Skeletal muscle satellite cell (primary cell): ENCODE measurements at regions not wholly inside any gene's neighbourhood (a gene's known extent, or its start where the extent isn't known, plus 50 kb on each side); places are given as distances from the start of the nearest gene placed in this dataset.

Experiments used
- H3K27me3 ChIP-seq: 2 replicates; pipeline ENCODE4 v1.7.0; 2013; ENCODE audit warnings: low read length; ENCODE audit not compliant: control insufficient read depth, insufficient read depth
- H3K36me3 ChIP-seq: 2 replicates; pipeline ENCODE4 v1.7.0; 2013; ENCODE audit warnings: mild to moderate bottlenecking, control low read depth, low read length; ENCODE audit not compliant: insufficient read depth
- H3K4me1 ChIP-seq: 2 replicates; pipeline ENCODE4 v1.7.0; 2013; ENCODE audit warnings: low read length; ENCODE audit not compliant: control insufficient read depth, insufficient read depth
- H3K4me2 ChIP-seq: 2 replicates; pipeline ENCODE4 v1.7.0; 2013; ENCODE audit warnings: mild to moderate bottlenecking, low read length
- H3K4me3 ChIP-seq: 2 replicates; pipeline ENCODE4 v1.7.0; 2013; ENCODE audit warnings: low read length
- H3K9ac ChIP-seq: 2 replicates; pipeline ENCODE4 v1.7.0; 2013; ENCODE audit warnings: mild to moderate bottlenecking, low read depth, low read length, moderate library complexity
- H3K9me3 ChIP-seq: replicated peaks from 2 replicates; pipeline ENCODE4 v1.7.0; 2013; ENCODE audit warnings: mild to moderate bottlenecking, control low read depth, low read length

DNA sequence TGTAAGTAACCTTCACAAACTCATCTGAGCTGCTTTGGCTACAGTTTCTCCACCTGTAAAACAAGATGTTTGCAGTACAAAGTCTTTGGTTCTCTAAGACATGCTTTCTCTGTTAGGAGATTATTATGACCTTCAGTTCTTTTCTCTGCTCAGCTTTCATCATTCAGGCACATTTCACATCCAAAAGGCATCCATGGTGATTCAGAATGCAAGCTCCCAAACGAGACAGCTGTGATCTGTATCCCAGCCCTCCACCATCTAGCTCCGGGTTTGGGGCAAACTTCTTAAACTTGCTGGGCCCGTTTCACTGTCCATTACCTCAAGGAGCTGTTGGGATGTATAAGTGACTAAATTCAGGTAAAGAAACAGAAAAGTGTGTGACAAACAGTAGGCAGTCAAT is 95.8 kb upstream of the COL1A2 start:
- Histone ChIP-seq H3K4me2 (peak overlapping the region; percentile 37), H3K9ac (peak overlapping the region; percentile 80), H3K4me1 (peaks cover 80% of the 10 kb centered on the region), H3K9me3 (no peaks in the 10 kb centered on the region), H3K4me3 (peak overlapping the region; percentile 20), H3K36me3 (no peaks in the 10 kb centered on the region), H3K27me3 (no peaks in the 10 kb centered on the region)

DNA sequence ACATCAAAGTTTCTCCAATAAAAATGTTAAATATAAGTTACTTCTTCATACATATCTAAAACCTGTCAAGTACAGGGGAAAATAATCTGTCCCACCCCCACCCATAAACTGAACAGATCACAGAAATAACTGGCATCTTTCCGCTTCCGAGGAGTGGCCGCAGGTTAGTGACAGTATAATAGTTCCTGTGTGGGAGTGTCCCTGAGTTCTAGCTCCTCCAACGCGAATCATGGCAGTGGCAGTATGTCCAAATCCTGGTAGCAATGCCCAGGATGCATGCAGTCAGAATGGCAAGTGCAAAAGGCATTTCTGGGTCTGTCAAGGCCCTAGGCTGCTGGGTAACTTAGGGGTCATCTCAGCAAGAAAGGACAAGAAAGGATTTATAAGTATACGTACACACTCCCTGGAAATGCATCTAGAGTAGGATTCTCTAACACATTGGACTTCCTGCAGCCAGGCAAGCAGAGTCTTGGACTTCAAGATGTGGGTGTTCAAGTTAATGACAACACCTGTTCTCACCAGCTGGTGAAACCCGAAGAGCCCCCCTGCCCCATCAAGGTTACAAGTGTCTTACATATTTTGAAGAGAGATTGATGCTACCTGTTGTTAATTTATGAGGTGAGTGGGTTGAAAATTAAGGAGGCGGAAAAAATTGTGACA is 94.4 kb upstream of the COL1A2 start:
- Histone ChIP-seq H3K9me3 (no peaks in the 10 kb centered on the region), H3K9ac (peak overlapping the region; percentile 37), H3K27me3 (no peaks in the 10 kb centered on the region), H3K4me3 (peak overlapping the region; percentile 20), H3K4me2 (peak overlapping the region; percentile 63), H3K36me3 (no peaks in the 10 kb centered on the region), H3K4me1 (peaks cover 85% of the 10 kb centered on the region)

DNA sequence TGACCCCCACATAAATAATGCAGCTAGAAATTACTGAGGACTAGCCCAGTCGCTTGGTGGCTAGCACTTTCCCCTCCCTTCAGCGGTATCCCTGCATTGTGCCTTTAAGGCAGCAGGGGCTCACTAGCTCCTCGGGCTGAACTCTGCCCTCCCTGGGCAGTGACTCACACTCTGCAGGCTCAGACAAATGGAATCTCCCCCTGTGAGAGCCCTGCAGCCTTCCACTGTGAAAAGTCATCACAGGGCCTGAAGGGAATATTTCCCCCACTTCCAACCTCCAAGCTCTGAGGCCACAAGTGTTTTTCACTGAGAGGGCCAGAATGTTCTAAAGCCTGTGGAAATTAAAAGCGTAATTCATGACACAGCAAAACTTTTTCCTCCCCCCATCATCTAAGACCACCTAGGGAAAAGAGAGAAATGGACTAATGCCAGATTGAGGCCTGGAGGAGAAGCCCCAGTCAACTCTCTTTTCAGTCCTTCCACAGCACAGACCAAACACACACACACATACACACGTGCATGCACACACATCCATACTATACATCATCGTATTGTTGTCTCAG is 93.6 kb upstream of the COL1A2 start:
- peak overlapping the region; percentile 72 for H3K9ac ChIP-seq
- peak overlapping the region; percentile 68 for H3K4me2 ChIP-seq

GRCh38 chr7:94303118-94303517 is 91.6 kb upstream of the COL1A2 start:
- H3K4me2 ChIP-seq: peak overlapping the region; percentile 57
- H3K36me3 ChIP-seq: no peaks in the 10 kb centered on the region
- H3K4me3 ChIP-seq: no peak overlapping the region
- H3K9me3 ChIP-seq: no peaks in the 10 kb centered on the region
- peaks cover 62% of the 10 kb centered on the region for H3K4me1 ChIP-seq
- H3K27me3 ChIP-seq: no peaks in the 10 kb centered on the region
- peak overlapping the region; percentile 35 for H3K9ac ChIP-seq

More for the DNA sequence above, 93.6 kb upstream of the COL1A2 start:
- Histone ChIP-seq H3K9me3 (no peaks in the 10 kb centered on the region), H3K36me3 (no peaks in the 10 kb centered on the region), H3K4me3 (peak overlapping the region; percentile 22), H3K27me3 (no peaks in the 10 kb centered on the region), H3K4me1 (peaks cover 82% of the 10 kb centered on the region)

- peak overlapping the region; percentile 57 for H3K4me2 ChIP-seq
- H3K27me3 ChIP-seq: no peaks in the 10 kb centered on the region
- no peak overlapping the region for H3K4me3 ChIP-seq
- H3K9ac ChIP-seq: peak overlapping the region; percentile 35
- H3K4me1 ChIP-seq: peaks cover 56% of the 10 kb centered on the region
- no peaks in the 10 kb centered on the region for H3K36me3 ChIP-seq
- H3K9me3 ChIP-seq: no peaks in the 10 kb centered on the region
Measured at GRCh38 chr7:94303695-94304094, 91.0 kb upstream of the COL1A2 start.

DNA sequence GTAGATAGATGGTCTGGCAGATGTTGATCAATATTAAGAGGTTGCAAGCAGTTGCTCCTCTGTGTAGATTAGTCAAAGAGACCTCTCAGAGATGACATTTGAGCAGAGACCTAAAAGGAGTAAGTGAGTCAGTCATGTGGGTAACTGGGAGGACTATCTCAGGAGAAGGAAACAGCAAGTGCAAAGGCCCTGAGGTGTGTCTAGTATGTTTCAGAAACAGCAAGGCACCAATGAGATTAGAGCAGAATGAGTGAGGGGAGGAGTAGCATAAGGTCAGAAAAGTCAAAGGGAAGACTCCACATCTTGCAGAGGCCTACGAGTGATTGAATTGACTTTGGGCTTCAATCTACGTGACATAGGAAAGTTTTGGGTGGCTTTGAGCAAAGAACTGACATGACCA is 89.8 kb upstream of the COL1A2 start:
- Histone ChIP-seq H3K4me1 (peaks cover 44% of the 10 kb centered on the region), H3K27me3 (no peaks in the 10 kb centered on the region), H3K4me2 (no peak overlapping the region), H3K9me3 (no peaks in the 10 kb centered on the region), H3K36me3 (no peaks in the 10 kb centered on the region), H3K4me3 (no peak overlapping the region), H3K9ac (no peak overlapping the region)

DNA sequence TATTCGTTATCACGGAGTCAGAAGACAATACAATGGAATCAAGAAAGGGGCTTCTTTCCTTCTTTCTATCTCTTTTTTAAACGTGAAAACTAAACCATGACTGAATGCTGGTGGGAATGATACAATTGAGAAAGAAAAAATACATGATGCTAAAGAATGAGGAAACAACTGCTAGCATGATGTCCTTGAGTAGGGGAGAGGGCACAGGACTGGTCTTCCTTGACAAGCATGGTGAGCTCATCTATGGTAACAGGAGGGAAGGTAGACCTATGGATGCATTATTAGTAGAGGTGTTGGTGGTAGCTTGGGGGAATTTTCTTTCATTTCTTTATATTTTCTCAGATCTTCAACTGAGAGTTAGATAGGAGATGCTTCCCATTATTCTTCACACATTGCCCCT is 88.9 kb upstream of the COL1A2 start:
- Histone ChIP-seq H3K36me3 (no peaks in the 10 kb centered on the region), H3K4me1 (peaks cover 35% of the 10 kb centered on the region), H3K4me2 (no peak overlapping the region), H3K27me3 (no peaks in the 10 kb centered on the region), H3K9me3 (no peaks in the 10 kb centered on the region), H3K4me3 (no peak overlapping the region), H3K9ac (no peak overlapping the region)

GRCh38 chr7:94307399-94308048 is 87.2 kb upstream of the COL1A2 start:
- H3K36me3 ChIP-seq: no peaks in the 10 kb centered on the region
- no peak overlapping the region for H3K4me2 ChIP-seq
- H3K4me3 ChIP-seq: no peak overlapping the region
- peaks cover 19% of the 10 kb centered on the region for H3K4me1 ChIP-seq
- H3K27me3 ChIP-seq: no peaks in the 10 kb centered on the region
- H3K9ac ChIP-seq: no peak overlapping the region
- no peaks in the 10 kb centered on the region for H3K9me3 ChIP-seq

- no peak overlapping the region for H3K4me3 ChIP-seq
- H3K27me3 ChIP-seq: no peaks in the 10 kb centered on the region
- no peak overlapping the region for H3K9ac ChIP-seq
- no peaks in the 10 kb centered on the region for H3K36me3 ChIP-seq
- H3K4me2 ChIP-seq: no peak overlapping the region
- no peaks in the 10 kb centered on the region for H3K9me3 ChIP-seq
- H3K4me1 ChIP-seq: peaks cover 24% of the 10 kb centered on the region
Measured at GRCh38 chr7:94311515-94311914, 83.2 kb upstream of the COL1A2 start.

DNA sequence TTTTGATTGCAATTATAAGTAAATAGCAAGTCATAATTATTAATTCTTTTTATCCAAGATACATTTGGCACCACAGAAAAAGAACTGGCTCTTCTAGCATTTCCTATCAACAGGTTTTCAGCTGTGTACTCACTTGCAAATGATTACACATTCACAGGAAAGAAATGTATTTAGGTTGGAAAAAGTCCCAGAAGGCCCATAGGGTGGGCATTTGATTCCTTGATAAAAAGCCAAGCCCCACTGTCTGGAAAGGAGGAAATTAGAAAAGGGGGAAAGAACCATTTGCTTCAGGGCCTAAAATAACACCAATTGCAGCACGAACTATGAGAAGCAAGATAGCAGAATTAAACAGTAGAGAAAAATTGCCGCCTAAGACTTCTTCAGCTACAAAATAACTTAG is 80.8 kb upstream of the COL1A2 start:
- no peaks in the 10 kb centered on the region for H3K9me3 ChIP-seq
- no peak overlapping the region for H3K9ac ChIP-seq
- peaks cover 24% of the 10 kb centered on the region for H3K4me1 ChIP-seq
- no peaks in the 10 kb centered on the region for H3K27me3 ChIP-seq
- peak overlapping the region; percentile 5 for H3K4me2 ChIP-seq
- no peak overlapping the region for H3K4me3 ChIP-seq
- H3K36me3 ChIP-seq: no peaks in the 10 kb centered on the region

DNA sequence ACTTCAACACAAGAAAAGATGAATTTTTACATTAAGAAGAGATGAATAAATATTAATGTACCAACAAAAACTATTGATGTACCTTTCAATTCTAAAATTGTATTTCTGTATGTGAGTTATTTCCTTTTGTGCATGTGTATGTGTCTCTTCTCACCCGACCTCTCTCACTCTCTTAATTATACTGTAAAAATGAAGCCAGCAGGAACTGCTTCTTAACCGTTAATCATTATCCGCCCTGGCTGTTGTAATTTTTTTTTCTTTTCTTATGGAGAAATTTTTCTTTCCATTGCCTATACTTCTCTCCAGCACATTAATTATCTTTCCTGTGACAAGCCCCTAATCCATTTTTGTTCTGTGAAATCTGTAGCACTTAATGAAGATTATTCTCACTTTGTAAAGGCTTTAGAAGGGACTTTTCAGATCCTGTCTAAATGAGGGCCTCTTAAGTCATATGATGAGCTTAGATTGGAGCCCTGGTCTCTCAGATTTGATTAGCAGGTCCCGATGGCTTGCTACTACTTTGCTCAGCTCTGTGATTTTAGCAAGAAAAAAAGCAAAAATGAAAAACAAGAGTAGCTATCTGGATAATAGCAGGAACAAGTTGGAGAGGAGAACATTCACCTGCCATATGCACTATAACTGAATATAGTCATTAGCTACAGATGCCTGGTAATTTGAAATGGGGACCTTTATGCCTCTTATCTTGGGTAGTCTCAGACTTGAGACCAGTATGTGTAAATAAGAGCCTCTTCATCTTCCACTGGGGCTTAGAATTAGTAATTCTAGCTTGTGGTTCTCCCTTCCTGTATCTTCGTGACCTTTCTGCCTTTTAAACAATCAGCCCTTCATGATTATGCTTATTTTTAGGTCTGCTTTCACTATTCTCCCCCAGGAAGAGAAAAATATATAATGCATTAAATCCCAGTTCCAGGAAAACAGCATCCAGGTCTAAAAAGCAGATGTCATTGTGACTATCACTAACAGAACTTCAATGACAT is 80.0 kb upstream of the COL1A2 start:
- Histone ChIP-seq H3K36me3 (no peaks in the 10 kb centered on the region), H3K4me2 (no peak overlapping the region), H3K4me3 (no peak overlapping the region), H3K4me1 (peaks cover 24% of the 10 kb centered on the region), H3K9me3 (no peaks in the 10 kb centered on the region), H3K27me3 (no peaks in the 10 kb centered on the region), H3K9ac (no peak overlapping the region)
